Pons (tissue), 1 donor: ENCODE measurements at regions not wholly inside any gene's neighbourhood (a gene's known extent, or its start where the extent isn't known, plus 50 kb on each side); places are given as distances from the start of the nearest gene placed in this dataset.
"Not testable (repeated sequence)": the region's sequence is repeated elsewhere in the genome, so short reads cannot be mapped to it uniquely, and the experiment has no call there.

Source experiments
- DNase-seq: peaks from one replicate; pipeline ENCODE4 v3.0.0-alpha.2; 2016; ENCODE audit warnings: low spot score

DNA sequence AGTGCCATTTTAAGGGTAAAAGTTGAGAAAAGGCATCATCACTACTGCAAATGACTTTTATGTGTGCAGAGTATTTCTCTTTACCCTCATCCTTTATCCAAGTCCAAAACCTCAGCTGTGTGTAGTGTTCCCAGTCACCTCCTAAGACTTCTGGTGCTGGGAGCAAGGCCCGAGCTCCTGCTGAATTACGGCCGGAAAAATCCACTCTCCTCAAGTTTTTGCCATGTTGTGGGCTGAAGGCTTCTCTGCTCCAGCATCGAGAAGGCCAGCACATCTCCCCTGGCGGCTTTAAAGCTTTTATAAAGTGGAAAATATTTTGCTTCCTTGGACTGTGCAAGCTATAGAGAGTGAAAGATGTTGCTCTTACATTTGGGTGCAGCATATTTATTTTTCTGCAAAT is 153.2 kb upstream of the THBS2 start:
- DNase-seq: no peak

GRCh38 chr6:169406034-169406433 is 152.4 kb upstream of the THBS2 start:
- DNase-seq: no peak

GRCh38 chr6:169404828-169405227 is 151.2 kb upstream of the THBS2 start:
- no peak for DNase-seq

DNA sequence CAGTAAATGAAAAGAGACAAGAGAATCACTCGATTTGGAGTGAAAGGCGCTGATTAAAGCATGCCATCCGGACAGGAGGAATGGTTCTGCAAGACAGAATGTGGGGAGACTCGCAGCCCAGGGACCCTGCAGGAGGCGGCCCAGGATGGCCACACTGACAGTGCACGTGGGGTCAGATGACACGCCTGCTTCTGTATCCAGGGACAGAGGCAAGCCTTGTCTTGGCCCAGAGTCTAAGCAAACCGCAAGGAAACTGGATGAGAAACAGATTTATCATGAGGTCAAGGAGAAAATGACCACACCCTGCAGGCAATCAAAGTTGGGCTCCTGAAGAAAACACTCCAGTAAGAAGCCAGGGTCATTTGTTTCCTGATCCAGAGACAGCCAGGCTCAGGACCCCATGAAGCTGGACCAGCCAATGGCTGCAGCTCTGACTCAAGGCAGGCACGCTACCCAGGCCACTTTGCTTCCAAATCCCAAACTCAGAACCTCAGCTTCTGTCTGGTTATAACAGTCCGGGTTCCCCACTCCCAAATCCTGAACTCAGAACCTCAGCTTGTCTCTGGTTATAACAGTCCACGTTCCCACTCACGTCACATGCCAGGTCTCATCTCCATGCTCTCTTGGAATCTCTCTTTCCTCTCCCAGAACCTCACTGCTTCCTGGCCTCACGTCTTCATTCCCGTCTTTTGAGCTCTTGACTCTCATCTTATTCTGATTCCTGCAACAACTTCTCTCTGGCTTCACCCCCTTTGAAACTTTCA is 144.9 kb upstream of the THBS2 start:
- DNase-seq: no peak

DNA sequence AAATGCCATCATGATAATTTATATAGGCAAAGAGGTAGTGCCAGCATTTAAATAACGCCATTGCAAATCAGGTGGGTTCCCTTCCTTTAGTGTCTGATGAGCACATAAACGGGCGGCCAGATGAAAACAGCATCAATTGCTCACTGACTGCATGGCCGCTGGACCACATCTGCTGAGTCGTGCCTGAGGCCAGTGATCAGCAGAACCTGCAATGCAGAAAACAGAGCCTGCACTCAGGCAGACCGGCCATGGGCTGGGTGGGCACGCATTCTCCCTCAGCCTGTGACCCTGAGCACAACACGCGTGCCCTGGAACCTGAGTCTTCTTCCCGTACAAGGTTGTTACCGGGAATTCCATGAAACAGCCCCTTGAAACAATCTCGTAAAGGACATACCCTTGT is 144.0 kb upstream of the THBS2 start:
- DNase-seq: no peak

GRCh38 chr6:169396554-169397163 is 143.0 kb upstream of the THBS2 start:
- DNase-seq: no peak

GRCh38 chr6:169396009-169396539 is 142.4 kb upstream of the THBS2 start:
- not testable (repeated sequence) for DNase-seq

DNA sequence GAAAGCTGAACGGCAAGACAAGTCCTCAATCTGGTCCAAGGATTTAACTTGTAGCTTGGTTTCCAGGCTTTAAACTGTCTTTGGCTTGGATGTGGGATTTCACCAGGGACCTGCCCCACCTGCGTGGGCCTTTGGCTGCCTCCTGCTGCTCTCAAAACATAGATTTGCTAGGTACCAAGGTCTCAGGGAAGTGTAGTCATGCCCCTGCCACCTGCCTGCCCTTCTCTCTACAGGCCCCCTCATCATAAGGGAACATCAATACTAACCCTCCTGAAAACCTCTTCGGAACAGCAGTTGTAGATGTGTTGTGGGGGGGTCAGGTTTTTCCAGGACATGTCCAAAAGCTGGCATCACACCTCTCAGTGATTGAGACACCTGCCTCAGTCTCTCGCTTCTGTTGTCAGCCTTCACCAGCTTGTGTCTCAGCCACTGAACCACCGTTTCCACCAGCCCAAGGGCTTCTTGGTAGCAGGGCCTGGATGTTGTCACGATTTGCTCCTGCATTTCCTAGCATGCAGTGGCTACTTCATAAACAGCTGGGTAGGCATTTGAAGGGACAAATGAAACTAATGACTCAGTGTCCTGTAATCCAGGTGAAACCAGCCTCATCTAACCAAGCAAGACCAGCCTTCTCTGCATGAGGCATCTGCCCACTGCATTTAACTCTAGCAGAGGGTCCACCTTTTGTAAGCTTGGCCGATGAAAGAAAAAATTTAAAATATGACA is 141.6 kb upstream of the THBS2 start:
- no peak for DNase-seq

- DNase-seq: no peak
Measured at GRCh38 chr6:169393753-169394152, 140.1 kb upstream of the THBS2 start.

- DNase-seq: no peak
Measured at GRCh38 chr6:169391473-169392071, 137.9 kb upstream of the THBS2 start.

DNA sequence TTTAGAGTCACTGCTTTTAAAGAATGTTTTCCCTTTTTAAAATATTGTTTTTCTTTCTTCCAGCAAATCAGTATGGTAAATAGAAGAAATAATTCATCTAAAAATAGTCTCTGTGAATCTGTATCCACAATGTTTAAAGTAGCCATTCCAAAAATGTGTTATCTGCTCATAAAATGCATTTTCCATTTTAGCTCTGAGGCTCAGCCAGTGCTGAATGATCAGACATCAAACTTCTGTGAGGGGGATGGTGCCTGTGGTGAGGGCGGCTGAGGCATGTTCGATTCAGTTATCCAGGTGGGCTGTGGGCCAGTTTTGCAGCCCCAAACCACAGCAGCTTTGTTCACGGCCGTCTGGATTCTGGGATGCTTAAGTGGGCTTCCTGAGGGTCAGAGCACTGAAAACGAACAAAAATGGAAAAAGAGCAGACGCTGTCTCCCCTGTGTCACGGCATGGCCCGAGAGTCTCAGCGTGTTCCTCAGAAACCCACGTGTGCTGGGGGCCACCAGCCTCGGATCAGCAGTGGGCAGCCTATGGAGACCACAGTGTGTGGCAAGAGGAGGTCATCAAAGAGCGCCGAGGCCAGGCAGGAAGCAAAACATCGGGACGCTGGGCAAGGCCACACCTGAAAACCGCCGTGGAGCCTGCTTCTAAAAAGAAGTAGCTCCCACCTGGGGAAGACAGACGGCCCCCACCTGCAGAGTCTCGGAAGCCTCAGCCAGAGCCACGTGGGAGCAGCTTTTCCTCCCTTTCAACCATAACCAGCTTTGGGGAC is 134.9 kb upstream of the THBS2 start:
- DNase-seq: no peak

DNA sequence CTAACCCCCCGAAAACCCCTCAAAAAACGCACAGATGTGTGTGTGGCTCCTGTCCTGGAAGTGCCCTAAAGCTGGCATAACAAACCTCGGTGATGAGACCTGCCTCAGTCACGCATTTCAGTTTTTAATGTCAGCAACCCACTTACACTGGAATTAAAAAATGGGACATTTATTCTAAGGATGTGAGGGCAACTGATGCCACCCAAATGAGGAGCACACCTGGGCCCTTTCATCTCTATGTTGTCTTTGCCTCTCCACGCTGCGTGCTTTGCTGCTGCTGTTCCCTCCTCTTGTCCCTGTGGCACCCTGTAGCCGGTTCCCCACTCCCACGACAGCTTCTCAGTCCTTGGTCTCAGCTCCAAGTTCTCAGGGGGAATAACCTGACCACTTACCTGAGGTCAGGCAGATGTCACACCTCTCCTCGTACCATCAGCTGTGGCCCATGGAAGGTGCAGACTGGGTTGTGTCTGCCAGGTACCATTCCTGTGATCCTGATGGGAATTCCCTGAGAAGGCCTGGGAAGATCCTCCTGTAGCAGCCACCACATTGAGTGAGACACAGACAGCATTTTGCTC is 134.2 kb upstream of the THBS2 start:
- DNase-seq: no peak

GRCh38 chr6:169386411-169387057 is 132.9 kb upstream of the THBS2 start:
- no peak for DNase-seq

DNA sequence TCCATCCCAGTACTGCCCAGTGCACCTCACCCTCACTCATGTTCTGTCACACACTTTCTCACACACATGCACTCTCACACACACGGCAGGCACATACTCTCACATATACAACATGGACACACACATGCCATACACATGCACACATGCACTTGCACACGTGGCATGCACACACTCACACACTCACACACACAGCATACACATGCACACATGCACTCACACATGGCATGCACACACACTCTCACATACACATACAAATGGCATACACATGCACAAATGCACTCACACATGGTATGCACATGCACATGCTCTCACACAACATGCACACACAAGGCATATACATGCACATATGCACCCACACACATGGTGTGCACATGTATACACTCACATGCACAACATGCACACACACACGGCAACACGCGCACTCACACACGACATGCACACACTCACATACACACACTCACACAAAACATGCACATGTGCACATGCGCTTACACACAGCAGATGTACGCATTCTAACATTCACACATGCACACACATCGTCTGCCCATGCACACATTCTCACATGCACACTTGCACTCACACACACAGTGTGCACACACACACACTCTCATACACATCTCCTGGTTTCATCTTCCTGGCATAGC is 131.7 kb upstream of the THBS2 start:
- no peak for DNase-seq

- DNase-seq: no peak
Measured at GRCh38 chr6:169384291-169384690, 130.6 kb upstream of the THBS2 start.

DNA sequence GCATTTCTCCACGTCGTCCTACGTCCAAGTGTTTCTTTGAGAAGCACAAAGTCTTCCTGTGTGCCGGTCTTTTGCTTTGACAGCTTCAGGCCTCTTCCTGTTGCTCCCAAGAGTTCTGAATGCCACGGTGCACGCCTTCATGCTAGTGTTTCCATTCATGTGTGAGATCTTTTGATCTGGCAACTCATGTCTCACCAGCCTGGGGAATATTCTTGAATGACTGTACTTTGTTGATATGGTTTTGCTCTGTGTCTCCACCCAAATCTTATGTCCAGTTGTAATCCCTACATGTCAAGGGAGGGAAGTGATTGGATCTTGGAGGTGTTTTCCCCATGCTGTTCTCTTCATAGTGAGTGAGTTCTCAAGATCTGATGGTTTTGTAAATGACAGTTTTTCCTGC is 129.6 kb upstream of the THBS2 start:
- DNase-seq: no peak

DNA sequence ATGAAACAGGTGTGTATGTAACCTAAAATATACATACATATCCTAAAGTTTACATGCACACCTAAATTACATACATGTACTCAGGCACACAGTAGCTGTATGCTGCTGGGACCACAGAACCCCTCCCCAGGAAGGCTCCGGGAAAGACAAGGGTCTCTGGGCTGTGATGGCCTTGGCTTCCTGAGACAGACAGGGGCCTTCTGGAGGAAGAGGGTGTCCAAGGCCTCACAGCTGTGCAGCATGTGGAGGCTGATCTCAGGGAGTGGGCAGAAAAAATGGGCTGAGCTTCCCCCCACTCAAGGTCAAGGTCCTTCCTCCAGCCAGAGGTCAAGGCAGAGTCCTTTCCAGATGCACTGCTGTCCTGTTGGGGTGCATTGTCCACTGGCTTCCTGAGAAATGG is 129.1 kb upstream of the THBS2 start:
- DNase-seq: no peak

GRCh38 chr6:169381988-169382387 is 128.3 kb upstream of the THBS2 start:
- DNase-seq: no peak

DNA sequence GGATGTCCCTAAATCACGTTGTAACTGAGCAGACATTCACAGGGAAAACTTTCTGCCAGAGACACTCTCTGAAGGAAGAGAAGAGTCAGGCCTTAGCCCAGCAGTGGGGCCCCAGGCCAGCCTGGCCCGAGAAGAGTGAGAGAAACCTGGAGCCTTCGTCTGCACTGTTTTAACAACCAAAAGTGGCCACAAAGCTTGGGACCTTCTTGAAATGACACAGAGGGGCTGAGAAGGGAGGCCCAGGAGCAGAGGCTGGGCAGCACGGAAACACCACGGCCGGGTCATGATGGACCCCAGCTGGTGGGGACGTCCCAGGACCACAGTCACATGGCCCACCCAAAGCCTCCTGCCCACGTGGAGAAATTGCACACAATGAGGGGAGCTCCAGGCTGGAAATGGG is 126.8 kb upstream of the THBS2 start:
- no peak for DNase-seq

DNA sequence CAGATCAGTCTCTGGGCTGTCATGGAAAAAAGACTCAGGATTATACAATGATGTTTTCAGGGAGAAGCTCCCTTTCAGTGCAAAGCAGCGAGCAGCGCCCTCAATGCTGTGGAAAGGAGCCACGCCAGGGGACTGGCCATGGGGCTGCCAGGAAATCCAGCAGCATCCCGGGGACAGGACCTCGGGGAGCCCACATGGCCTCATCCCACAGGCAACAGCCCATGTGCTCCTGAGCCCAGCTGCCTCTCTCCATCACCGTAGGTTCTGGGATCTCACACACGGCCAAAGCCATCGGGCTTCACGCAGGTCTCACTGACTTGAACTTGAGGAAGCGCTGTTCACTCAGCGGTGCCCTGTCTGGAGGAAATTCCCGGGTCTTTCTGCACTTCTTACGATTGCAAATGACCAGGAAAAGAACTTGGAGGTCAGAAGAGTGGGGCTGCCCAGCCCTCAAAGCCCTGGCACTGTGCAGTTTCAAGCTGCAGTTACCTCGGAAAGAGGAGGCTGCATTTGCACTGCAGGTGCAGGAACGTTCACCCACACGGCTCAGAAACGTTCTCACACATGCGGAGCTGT is 125.9 kb upstream of the THBS2 start:
- no peak for DNase-seq
